GM23248 (cell line): ENCODE measurements at regions not wholly inside any gene's neighbourhood (a gene's known extent, or its start where the extent isn't known, plus 50 kb on each side); places are given as distances from the start of the nearest gene placed in this dataset.
A peak's percentile ranks its signal among the peaks of the same experiment; 100 is the strongest.

Source experiments
- DNase-seq: peaks from one replicate; pipeline ENCODE4 v3.0.0-alpha.2; 2015
- H2AFZ ChIP-seq: fragments of 200-600 bp; sonication (generic); 2 replicates; pipeline ENCODE4 v1.6.1; 2016; ENCODE audit warnings: antibody characterized with exemption
- H3F3A ChIP-seq: fragments of 200-600 bp; sonication (generic); 2 replicates; pipeline ENCODE4 v1.6.1; 2016; ENCODE audit warnings: mild to moderate bottlenecking, antibody characterized with exemption, mixed run types; ENCODE audit not compliant: insufficient read depth
- H3K27ac ChIP-seq: fragments of 200-600 bp; sonication (generic); 2 replicates; pipeline ENCODE4 v1.5.1; 2016; ENCODE audit warnings: mild to moderate bottlenecking
- H3K27me3 ChIP-seq: fragments of 200-600 bp; sonication (generic); replicated peaks from 2 replicates; pipeline ENCODE4 v1.6.1; 2016; ENCODE audit warnings: mild to moderate bottlenecking; ENCODE audit not compliant: insufficient read depth
- H3K36me3 ChIP-seq: fragments of 200-600 bp; sonication (generic); 2 replicates; pipeline ENCODE4 v1.6.1; 2016; ENCODE audit warnings: low read depth, mild to moderate bottlenecking
- H3K4me1 ChIP-seq: fragments of 200-600 bp; sonication (generic); 2 replicates; pipeline ENCODE4 v1.6.1; 2016; ENCODE audit warnings: mild to moderate bottlenecking; ENCODE audit not compliant: insufficient read depth
- H3K4me2 ChIP-seq: fragments of 200-600 bp; sonication (generic); one replicate; pipeline ENCODE4 v1.6.1; 2016; ENCODE audit warnings: mild to moderate bottlenecking; ENCODE audit not compliant: unreplicated experiment
- H3K4me3 ChIP-seq: fragments of 200-600 bp; sonication (generic); 2 replicates; pipeline ENCODE4 v1.5.1; 2016; ENCODE audit warnings: mild to moderate bottlenecking
- H3K79me2 ChIP-seq: fragments of 200-600 bp; sonication (generic); 2 replicates; pipeline ENCODE4 v1.6.1; 2016; ENCODE audit warnings: mild to moderate bottlenecking; ENCODE audit not compliant: insufficient read depth
- H3K9ac ChIP-seq: fragments of 200-600 bp; sonication (generic); 2 replicates; pipeline ENCODE4 v1.6.1; 2016; ENCODE audit warnings: mild to moderate bottlenecking
- H3K9me2 ChIP-seq: fragments of 200-600 bp; sonication (generic); 2 replicates; pipeline ENCODE4 v1.6.1; 2016; ENCODE audit warnings: mixed run types, mild to moderate bottlenecking, moderate library complexity; ENCODE audit not compliant: insufficient read depth
- H3K9me3 ChIP-seq: fragments of 200-600 bp; sonication (generic); one replicate; pipeline ENCODE4 v1.6.1; 2017; ENCODE audit warnings: low read depth
- H4K20me1 ChIP-seq: fragments of 200-600 bp; sonication (generic); 2 replicates; pipeline ENCODE4 v1.6.0; 2016; ENCODE audit not compliant: insufficient read depth
- EZH2 ChIP-seq: fragments of 200-600 bp; sonication (generic); IDR thresholded peaks from 2 replicates; pipeline ENCODE4 v1.6.1; 2018; ENCODE audit warnings: antibody characterized with exemption, mild to moderate bottlenecking; ENCODE audit not compliant: insufficient read depth, poor library complexity, severe bottlenecking
- EZH2phosphoT487 ChIP-seq: fragments of 200-600 bp; sonication (generic); IDR thresholded peaks from 2 replicates; pipeline ENCODE4 v1.6.1; 2018; ENCODE audit warnings: antibody characterized with exemption, moderate library complexity, mild to moderate bottlenecking, low read depth; ENCODE audit not compliant: insufficient read depth
- WGBS, 2 experiments: methylation state at CpG; one replicate each; pipeline ENCODE4 v1.1.6; 2015 to 2017; ENCODE audit warnings: low lambda C conversion rate in 2 of 2, low coverage in 1 of 2; ENCODE audit errors: missing lambda C conversion rate in 2 of 2; 5-methylcytosine and 5-hydroxymethylcytosine counted together
- in situ Hi-C: fragments of 300-500 bp; cut with MboI; formaldehyde crosslinking; loops from 2 replicates; pipeline ENCODE4 v1.15.0; 2020

- H3K9me3 ChIP-seq, result no peaks in the 10 kb centered on the region
- WGBS, 2 experiments, result 81 to 90% methylated on average over 3 of the region's 3 CpGs
Measured at GRCh38 chr5:93280518-93280917, 300.5 kb downstream of the NR2F1-AS1 start.

GRCh38 chr5:93279296-93279963, 301.6 kb downstream of the NR2F1-AS1 start:
- Histone ChIP-seq H3K9me2 (no peaks in the 10 kb centered on the region), H3K4me2 (peak overlapping the region; percentile 32), H3K36me3 (no peaks in the 10 kb centered on the region), H3K9me3 (no peaks in the 10 kb centered on the region), H3K4me1 (peaks cover 9% of the 10 kb centered on the region), H4K20me1 (no peaks in the 10 kb centered on the region), H3K27ac (no peak overlapping the region), H3K9ac (no peak overlapping the region), H3K4me3 (no peak overlapping the region), H3K27me3 (no peaks in the 10 kb centered on the region), H2AFZ (no peak overlapping the region), H3K79me2 (no peaks in the 10 kb centered on the region), H3F3A (0 out of 2 replicates have a peak, but pooled peaks cover 5% of the 10 kb centered on the region)
- 70 to 79% methylated on average over 3 of the region's 3 CpGs for WGBS, 2 experiments
- DNase-seq, result peak; percentile 16
- in situ Hi-C loops, result no loop called here
- TF ChIP-seq EZH2 (no peak), EZH2phosphoT487 (no peak)

More at GRCh38 chr5:93280518-93280917, 300.5 kb downstream of the NR2F1-AS1 start:
- TF ChIP-seq EZH2phosphoT487 (no peak), EZH2 (no peak)
- in situ Hi-C loops, result no loop called here
- Histone ChIP-seq H2AFZ (no peak overlapping the region), H3K9me2 (no peaks in the 10 kb centered on the region), H3K36me3 (no peaks in the 10 kb centered on the region), H3K4me2 (no peak overlapping the region), H3K4me1 (peaks cover 7% of the 10 kb centered on the region; the same call in 1 of the 2 replicates), H3K9ac (no peak overlapping the region), H3K27ac (no peak overlapping the region), H4K20me1 (no peaks in the 10 kb centered on the region), H3K79me2 (no peaks in the 10 kb centered on the region), H3K4me3 (no peak overlapping the region), H3F3A (0 out of 2 replicates have a peak, but pooled peaks cover 5% of the 10 kb centered on the region), H3K27me3 (no peaks in the 10 kb centered on the region)
- DNase-seq, result no peak

- peak overlapping the region; percentile 32 for H3K4me2 ChIP-seq
- H4K20me1 ChIP-seq, result no peaks in the 10 kb centered on the region
- no peak overlapping the region for H3K27ac ChIP-seq
- no peak overlapping the region for H3K4me3 ChIP-seq
- 87 to 93% methylated on average over 2 of the region's 2 CpGs for WGBS, 2 experiments
- TF ChIP-seq EZH2, result no peak
- TF ChIP-seq EZH2phosphoT487, result no peak
- no peaks in the 10 kb centered on the region for H3K9me3 ChIP-seq
- no peaks in the 10 kb centered on the region for H3K36me3 ChIP-seq
- 0 out of 2 replicates have a peak, but pooled peaks cover 5% of the 10 kb centered on the region for H3F3A ChIP-seq
- H3K9ac ChIP-seq, result no peak overlapping the region
- H3K79me2 ChIP-seq, result no peaks in the 10 kb centered on the region
- no peaks in the 10 kb centered on the region for H3K27me3 ChIP-seq
- peaks cover 14% of the 10 kb centered on the region for H3K4me1 ChIP-seq
- DNase-seq, result no peak
- in situ Hi-C loops, result no loop called here
- no peaks in the 10 kb centered on the region for H3K9me2 ChIP-seq
- H2AFZ ChIP-seq, result no peak overlapping the region
Measured at GRCh38 chr5:93278896-93279295, 302.1 kb downstream of the NR2F1-AS1 start.

DNA sequence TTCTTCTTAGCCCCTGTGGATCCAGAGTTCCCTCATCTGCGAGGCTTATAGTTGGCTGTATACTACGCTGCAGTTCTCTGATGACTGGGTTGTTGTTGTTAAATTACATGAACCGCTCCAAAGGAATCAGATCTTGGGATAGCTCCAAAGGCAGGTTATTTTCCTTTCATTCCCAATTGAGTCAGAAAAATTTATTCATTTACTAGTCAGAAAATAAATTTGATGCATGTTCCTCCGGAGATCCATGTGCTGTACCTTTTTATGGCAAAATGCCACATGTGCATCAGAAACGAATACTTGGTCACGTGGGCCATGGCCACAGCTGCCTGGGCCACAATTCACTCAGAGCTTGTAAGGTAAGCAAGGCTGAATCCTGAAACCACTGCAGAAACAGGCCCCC, 304.0 kb downstream of the NR2F1-AS1 start:
- Histone ChIP-seq H3K27ac (no peak overlapping the region), H3K79me2 (no peaks in the 10 kb centered on the region), H3K36me3 (no peaks in the 10 kb centered on the region), H3K4me3 (no peak overlapping the region), H3K4me2 (no peak overlapping the region), H3F3A (peaks cover 17% of the 10 kb centered on the region), H4K20me1 (no peaks in the 10 kb centered on the region), H3K9me2 (no peaks in the 10 kb centered on the region), H3K9ac (no peak overlapping the region), H3K4me1 (peaks cover 21% of the 10 kb centered on the region), H3K9me3 (no peaks in the 10 kb centered on the region), H2AFZ (no peak overlapping the region), H3K27me3 (no peaks in the 10 kb centered on the region)
- DNase-seq, result no peak
- TF ChIP-seq EZH2phosphoT487 (no peak), EZH2 (no peak)
- in situ Hi-C loops, result no loop called here
- 84 to 88% methylated on average over 6 of the region's 6 CpGs for WGBS, 2 experiments
